Endothelial cell of umbilical vein (primary cell): ENCODE measurements at regions not wholly inside any gene's neighbourhood (a gene's known extent, or its start where the extent isn't known, plus 50 kb on each side); places are given as distances from the start of the nearest gene placed in this dataset.

Experiments
- BruUV-seq: library from RNA; stranded (reverse); fragments of 400-500 nt; replicated peaks from 2 replicates; lab custom pipeline; 2021; lab: Mats Ljungman, UMichigan
- CTCF ChIA-PET: fragments of 300-600, 350-600 bp; sonication (Branson Sonifier 250); formaldehyde crosslinking; loops from one replicate; lab custom pipeline; 2021; ENCODE audit warnings: antibody characterized with exemption, inconsistent platforms; lab: Charles Lee
- POLR2A ChIA-PET: fragments of 300-600, 350-600 bp; sonication (Branson Sonifier 250); formaldehyde crosslinking; loops from one replicate; lab custom pipeline; 2021; ENCODE audit warnings: antibody characterized with exemption, inconsistent platforms; lab: Charles Lee
- DNase-seq: peaks from one replicate; pipeline ENCODE4 v3.0.0-alpha.2; 2011; ENCODE audit warnings: low read depth, low spot score
- FAIRE-seq: peaks from 2 replicates; lab custom pipeline; 2011; peaks lifted over from hg19 to GRCh38; lab: Jason Lieb, UNC
- H2AFZ ChIP-seq: 2 replicates; pipeline ENCODE4 v1.6.0; 2012; ENCODE audit warnings: low read depth, low read length, control low read depth, inconsistent platforms
- H3K27ac ChIP-seq: 2 replicates; pipeline ENCODE4 v1.5.1; 2011; ENCODE audit warnings: low read depth, mild to moderate bottlenecking, control low read depth, low read length, moderate library complexity; ENCODE audit not compliant: insufficient read depth
- H3K27me3 ChIP-seq, 2 experiments: 2 replicates each; pipeline versions ENCODE4 v1.6.0 to v1.6.1; 2011; ENCODE audit warnings: low read length in 2 of 2, mixed read lengths in 1 of 2; ENCODE audit not compliant: control insufficient read depth in 2 of 2, insufficient read depth in 2 of 2
- H3K36me3 ChIP-seq, 2 experiments: 2 replicates in 1 of 2; 3 replicates in 1 of 2; pipeline ENCODE4 v1.5.1; 2011; ENCODE audit warnings: low read length in 2 of 2, mild to moderate bottlenecking in 1 of 2, moderate library complexity in 1 of 2; ENCODE audit not compliant: control insufficient read depth in 2 of 2, insufficient read depth in 2 of 2; ENCODE audit errors: extremely low read depth in 1 of 2
- H3K4me1 ChIP-seq: 3 replicates; pipeline ENCODE4 v1.5.1; 2011; ENCODE audit warnings: mild to moderate bottlenecking, low read length; ENCODE audit not compliant: control insufficient read depth, insufficient read depth; ENCODE audit errors: extremely low read depth
- H3K4me2 ChIP-seq: 2 replicates; pipeline ENCODE4 v1.6.1; 2011; ENCODE audit warnings: low read length, control low read depth, mixed read lengths; ENCODE audit not compliant: insufficient read depth
- H3K4me3 ChIP-seq, 3 experiments: fragments of 200-600 bp in 1 of 3; sonication (generic), shearing (Covaris generic) in 1 of 3; replicated peaks in 1 of 3; 2 replicates each; pipeline ENCODE4 v1.5.1; 2011 to 2016; ENCODE audit warnings: control low read depth in 3 of 3, low read length in 3 of 3, mild to moderate bottlenecking in 2 of 3, inconsistent platforms in 1 of 3, low read depth in 1 of 3, moderate library complexity in 1 of 3; ENCODE audit not compliant: insufficient read depth in 1 of 3
- H3K79me2 ChIP-seq: 2 replicates; pipeline ENCODE4 v1.6.0; 2012; ENCODE audit warnings: low read length, inconsistent platforms; ENCODE audit not compliant: control insufficient read depth, insufficient read depth
- H3K9ac ChIP-seq: replicated peaks from 2 replicates; pipeline ENCODE3; 2011; ENCODE audit warnings: low read length, control low read depth; ENCODE audit not compliant: insufficient read depth; ENCODE audit errors: extremely low read depth
- H3K9me1 ChIP-seq: replicated peaks from 3 replicates; pipeline ENCODE4 v1.6.0; 2011; ENCODE audit warnings: mild to moderate bottlenecking, low read length; ENCODE audit not compliant: control insufficient read depth, insufficient read depth; ENCODE audit errors: extremely low read depth
- H3K9me3 ChIP-seq: replicated peaks from 2 replicates; pipeline ENCODE4 v1.5.1; 2012; ENCODE audit warnings: low read length, inconsistent platforms; ENCODE audit not compliant: control insufficient read depth, insufficient read depth
- H4K20me1 ChIP-seq: replicated peaks from 2 replicates; pipeline ENCODE3; 2011; ENCODE audit warnings: mild to moderate bottlenecking, low read length; ENCODE audit not compliant: control insufficient read depth, insufficient read depth; ENCODE audit errors: extremely low read depth
- CTCF ChIP-seq, 2 donors: IDR thresholded peaks; 1 replicate in 1 of 2; 2 replicates in 1 of 2; pipeline ENCODE4 v1.5.1; 2011; ENCODE audit warnings: low read length in 2 of 2, mild to moderate bottlenecking in 2 of 2, moderate library complexity in 2 of 2, control low read depth in 1 of 2, inconsistent platforms in 1 of 2, low read depth in 1 of 2; ENCODE audit not compliant: insufficient read depth in 1 of 2; ENCODE audit errors: extremely low read depth in 1 of 2
- EZH2 ChIP-seq: IDR thresholded peaks from 2 replicates; pipeline ENCODE4 v1.6.1; 2012; ENCODE audit warnings: borderline replicate concordance, low read depth, mild to moderate bottlenecking, moderate library complexity, low read length, inconsistent platforms; ENCODE audit not compliant: severe bottlenecking
- JUN ChIP-seq: IDR thresholded peaks from 2 replicates; pipeline ENCODE4 v1.6.1; 2011; ENCODE audit warnings: borderline replicate concordance, low read depth; ENCODE audit not compliant: insufficient read length, insufficient read depth
- MAX ChIP-seq: IDR thresholded peaks from 2 replicates; pipeline ENCODE4 v1.6.1; 2011; ENCODE audit not compliant: insufficient read depth, insufficient read length
- dilution Hi-C: fragments of 300-500 bp; cut with MboI; formaldehyde crosslinking; loops from one replicate; pipeline ENCODE4 v1.15.0; 2019; ENCODE audit warnings: low sequenced_read_pairs; ENCODE audit not compliant: extremely low pct_ligation_motif_present
- intact Hi-C: fragments of 100-400 bp; cut with micrococcal nuclease; formaldehyde crosslinking; loops from one replicate; pipeline ENCODE4 v1.10.0; 2022

GRCh38 chr17:14407541-14407940 is 106.7 kb downstream of the HS3ST3B1 start:
- dilution Hi-C loops (no loop called here), intact Hi-C loops (no loop called here)
- Histone ChIP-seq H3K4me3 (no peak overlapping the region), H3K4me2 (no peak overlapping the region), H3K9me1 (no peaks in the 10 kb centered on the region), H3K79me2 (no peaks in the 10 kb centered on the region), H3K9me3 (no peaks in the 10 kb centered on the region), H3K4me1 (no peaks in the 10 kb centered on the region), H3K36me3 (no peaks in the 10 kb centered on the region), H3K27me3 (no peaks in the 10 kb centered on the region), H4K20me1 (no peaks in the 10 kb centered on the region), H2AFZ (no peak overlapping the region), H3K9ac (no peak overlapping the region), H3K27ac (no peak overlapping the region)
- POLR2A ChIA-PET: no interaction called here
- no peak for DNase-seq
- no TSS peak for BruUV-seq
- TF ChIP-seq EZH2 (no peak), CTCF (IDR thresholded peaks at IDR 0.05; ENCODE audit: extremely low read depth in 1 of 2, insufficient read depth in 1 of 2, low read depth in 1 of 2, low read length in 2 of 2) (no peak), JUN (no peak), MAX (no peak)
- CTCF ChIA-PET: no interaction called here
- FAIRE-seq: no peak

- intact Hi-C loops (no loop called here), dilution Hi-C loops (no loop called here)
- Histone ChIP-seq H3K27me3 (no peaks in the 10 kb centered on the region), H3K9me1 (no peaks in the 10 kb centered on the region), H3K27ac (no peak overlapping the region), H3K4me1 (no peaks in the 10 kb centered on the region), H4K20me1 (no peaks in the 10 kb centered on the region), H3K4me2 (no peak overlapping the region), H3K79me2 (no peaks in the 10 kb centered on the region), H3K4me3 (no peak overlapping the region), H3K9ac (no peak overlapping the region), H3K36me3 (no peaks in the 10 kb centered on the region), H2AFZ (no peak overlapping the region), H3K9me3 (peaks cover 2% of the 10 kb centered on the region)
- TF ChIP-seq EZH2: no peak
- CTCF ChIA-PET: no interaction called here
- FAIRE-seq (no peak), DNase-seq (no peak)
- no TSS peak for BruUV-seq
- POLR2A ChIA-PET: no interaction called here
Measured at GRCh38 chr17:14405189-14405588, 104.3 kb downstream of the HS3ST3B1 start.
